ENCODE measurements at regions not wholly inside any gene's neighbourhood (a gene's known extent, or its start where the extent isn't known, plus 50 kb on each side); places are given as distances from the start of the nearest gene placed in this dataset.
"Not testable (repeated sequence)": the region's sequence is repeated elsewhere in the genome, so short reads cannot be mapped to it uniquely, and the experiment has no call there.

DNA sequence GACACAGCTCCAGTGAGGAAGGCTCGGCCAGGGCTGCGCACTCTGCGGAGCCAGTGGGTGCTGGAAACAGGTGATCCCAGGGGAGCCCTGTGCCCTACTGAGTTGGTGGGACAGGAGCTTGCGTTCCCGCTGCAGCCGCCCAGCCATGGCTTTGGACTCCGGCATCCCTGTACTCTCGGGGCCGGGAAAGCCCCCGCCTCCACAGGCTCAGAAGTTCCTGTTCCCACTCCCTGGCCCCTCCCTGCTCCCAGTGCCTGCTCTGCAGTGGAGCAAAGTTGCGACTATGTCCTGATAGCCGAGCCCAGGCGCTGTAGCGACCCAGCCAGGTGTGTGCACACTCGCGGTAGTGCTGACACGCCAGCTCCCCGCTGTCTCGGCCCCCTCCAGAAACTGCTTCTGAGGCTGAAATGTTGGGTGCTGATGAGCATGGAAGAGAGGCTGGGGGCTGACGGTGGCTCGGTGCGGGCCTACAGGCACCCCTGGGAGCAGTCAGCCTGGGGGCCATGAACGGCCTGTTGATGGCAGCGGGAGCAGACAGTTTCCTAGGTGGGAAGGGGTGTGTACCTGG, 344.6 kb upstream of the MGAT4C start:
- Mint-ChIP-seq H3K36me3 (ENCODE audit: low read depth) (no peaks in the 10 kb centered on the region), H3K27me3 (no peaks in the 10 kb centered on the region), H3K9me3 (peaks cover 5% of the 10 kb centered on the region), H3K4me3 (no peak overlapping the region), H3K4me1 (no peaks in the 10 kb centered on the region), H3K27ac (no peak overlapping the region)
- DNase-seq, result no peak
- ChIA-PET CTCF (no interaction called here), POLR2A (no interaction called here)

DNA sequence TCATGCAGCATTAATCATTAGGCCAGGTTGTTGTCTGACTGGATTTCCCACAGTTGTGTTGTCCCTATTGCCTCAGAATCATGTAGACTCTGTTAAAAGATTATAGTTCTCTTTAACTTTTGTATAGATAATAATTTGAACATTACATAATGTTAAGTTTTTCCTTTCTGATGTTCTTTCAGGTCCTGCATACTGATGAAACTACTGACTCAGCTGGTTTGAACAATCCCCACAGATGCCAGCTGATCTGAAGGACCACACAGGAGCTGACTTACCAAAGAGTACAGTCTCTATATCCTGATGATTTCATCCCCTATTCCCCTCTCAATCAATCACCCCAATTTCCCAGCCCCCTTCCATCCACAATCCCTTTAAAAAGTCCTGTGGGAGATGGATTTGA, 341.2 kb upstream of the MGAT4C start:
- CTCF ChIA-PET, result no interaction called here
- no peak overlapping the region for H3K4me3 Mint-ChIP-seq
- no peaks in the 10 kb centered on the region for H3K27me3 Mint-ChIP-seq
- no peaks in the 10 kb centered on the region for H3K4me1 Mint-ChIP-seq
- H3K36me3 Mint-ChIP-seq (ENCODE audit: low read depth), result no peaks in the 10 kb centered on the region
- H3K9me3 Mint-ChIP-seq, result peaks cover 5% of the 10 kb centered on the region
- POLR2A ChIA-PET, result no interaction called here
- no peak for DNase-seq
- no peak overlapping the region for H3K27ac Mint-ChIP-seq

DNA sequence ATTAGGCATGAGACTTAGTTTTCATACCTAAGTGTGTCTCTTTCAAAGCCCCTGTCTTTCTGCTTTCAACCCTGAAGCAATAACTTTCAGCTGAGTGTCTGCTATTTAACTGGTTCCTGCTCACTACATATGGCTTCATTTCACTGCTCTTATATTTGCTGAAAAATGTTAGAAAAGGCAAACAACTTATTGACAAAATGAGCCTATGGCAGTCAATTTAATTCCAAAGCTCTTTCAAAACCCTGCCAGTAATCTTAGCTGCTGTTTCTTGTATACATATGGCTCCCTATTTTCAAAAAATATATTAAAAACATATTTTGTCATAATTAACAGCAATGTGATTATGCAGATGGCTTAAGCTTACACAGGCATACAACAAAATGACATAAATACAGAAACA, 334.1 kb upstream of the MGAT4C start:
- Mint-ChIP-seq H3K4me3 (no peak overlapping the region), H3K27me3 (no peaks in the 10 kb centered on the region), H3K36me3 (ENCODE audit: low read depth) (no peaks in the 10 kb centered on the region), H3K4me1 (no peaks in the 10 kb centered on the region), H3K27ac (no peak overlapping the region), H3K9me3 (no peaks in the 10 kb centered on the region)
- ChIA-PET POLR2A (no interaction called here), CTCF (no interaction called here)
- DNase-seq, result no peak

DNA sequence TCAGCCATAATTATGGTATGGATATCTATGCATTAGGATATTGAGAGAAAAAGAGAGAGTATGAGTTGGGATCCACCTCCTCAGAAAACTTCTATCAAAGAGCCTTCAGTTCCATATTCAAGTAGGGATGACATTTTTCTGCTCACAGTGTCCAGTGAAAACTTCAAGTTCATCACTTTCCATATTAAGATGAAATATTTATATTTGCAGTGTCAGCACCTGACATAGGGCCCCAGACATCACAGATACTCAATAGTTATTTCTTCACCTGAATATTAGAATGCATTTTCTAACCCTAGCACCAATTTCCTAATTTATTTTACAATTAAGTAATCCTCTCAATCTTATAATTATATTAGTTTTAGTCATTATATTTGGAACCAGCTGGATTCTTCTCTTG, 318.0 kb upstream of the MGAT4C start:
- peaks cover 6% of the 10 kb centered on the region for H3K9me3 Mint-ChIP-seq
- H3K36me3 Mint-ChIP-seq (ENCODE audit: low read depth), result no peaks in the 10 kb centered on the region
- H3K27ac Mint-ChIP-seq, result no peak overlapping the region
- no peak overlapping the region for H3K4me3 Mint-ChIP-seq
- no peak for DNase-seq
- H3K27me3 Mint-ChIP-seq, result no peaks in the 10 kb centered on the region
- no peaks in the 10 kb centered on the region for H3K4me1 Mint-ChIP-seq
- ChIA-PET POLR2A (no interaction called here), CTCF (no interaction called here)

DNA sequence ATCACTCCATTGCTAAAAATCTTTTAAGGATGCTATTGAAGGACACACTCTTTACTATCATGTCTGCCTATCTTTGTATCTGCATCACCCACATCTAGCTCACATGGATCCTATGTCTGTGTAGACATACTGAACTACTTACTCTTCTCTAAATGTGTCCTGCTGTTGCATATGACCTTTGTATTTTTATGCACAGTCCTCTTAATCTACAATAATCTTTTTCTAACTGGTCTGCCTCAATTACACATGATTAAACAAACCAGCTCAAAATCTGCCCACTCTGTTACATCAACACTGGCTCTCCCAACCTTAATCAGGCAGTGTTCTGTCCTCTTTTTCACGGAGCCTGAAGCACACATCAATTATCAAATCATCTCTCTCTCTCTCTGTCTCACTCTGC, 316.3 kb upstream of the MGAT4C start:
- Mint-ChIP-seq H3K4me1 (no peaks in the 10 kb centered on the region), H3K27me3 (no peaks in the 10 kb centered on the region), H3K4me3 (no peak overlapping the region), H3K27ac (no peak overlapping the region), H3K9me3 (peaks cover 6% of the 10 kb centered on the region), H3K36me3 (ENCODE audit: low read depth) (no peaks in the 10 kb centered on the region)
- DNase-seq, result no peak
- CTCF ChIA-PET, result no interaction called here
- POLR2A ChIA-PET, result no interaction called here

DNA sequence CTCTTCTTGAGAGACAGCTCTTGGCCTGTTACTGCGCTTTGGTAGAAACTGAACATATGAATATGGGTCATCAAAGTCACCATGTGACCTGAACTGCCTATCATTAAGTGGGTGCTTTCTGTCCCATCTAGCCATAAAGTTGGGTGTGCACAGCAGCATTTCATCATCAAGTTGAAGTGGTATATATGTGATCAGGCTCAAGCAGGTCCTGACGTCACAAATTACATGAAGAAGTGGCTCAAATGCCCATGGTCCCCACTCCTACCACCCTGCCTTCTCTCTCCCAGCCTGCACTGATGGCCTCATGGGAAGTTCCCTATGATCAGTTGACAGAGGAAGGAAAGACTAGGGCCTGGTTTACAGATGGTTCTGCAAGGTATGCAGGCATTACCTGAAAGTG, 308.8 kb upstream of the MGAT4C start:
- Mint-ChIP-seq H3K4me1 (no peaks in the 10 kb centered on the region), H3K4me3 (no peak overlapping the region), H3K27me3 (no peaks in the 10 kb centered on the region), H3K9me3 (peaks cover 7% of the 10 kb centered on the region), H3K27ac (no peak overlapping the region), H3K36me3 (ENCODE audit: low read depth) (no peaks in the 10 kb centered on the region)
- ChIA-PET CTCF (no interaction called here), POLR2A (no interaction called here)
- DNase-seq, result no peak

DNA sequence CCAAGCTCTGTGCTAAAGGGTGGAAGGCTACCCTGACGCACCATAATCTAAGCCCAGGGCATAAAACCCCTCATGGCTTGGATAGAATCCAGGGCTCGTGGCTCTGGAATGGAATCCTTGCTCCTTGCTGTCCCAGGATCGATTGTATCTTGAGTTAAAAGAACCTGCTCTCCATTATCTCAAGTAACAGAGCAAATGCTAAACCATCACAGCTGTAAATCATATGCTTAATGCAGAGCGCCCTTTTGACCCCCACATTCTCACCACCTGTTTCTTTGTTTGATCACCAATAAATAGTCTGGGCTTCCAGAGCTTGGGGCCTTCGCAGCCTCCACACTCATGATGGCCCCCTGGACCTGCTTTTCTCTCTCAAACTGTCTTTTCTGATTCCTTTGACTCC, 299.3 kb upstream of the MGAT4C start:
- not testable (repeated sequence) for H3K4me1 Mint-ChIP-seq

DNA sequence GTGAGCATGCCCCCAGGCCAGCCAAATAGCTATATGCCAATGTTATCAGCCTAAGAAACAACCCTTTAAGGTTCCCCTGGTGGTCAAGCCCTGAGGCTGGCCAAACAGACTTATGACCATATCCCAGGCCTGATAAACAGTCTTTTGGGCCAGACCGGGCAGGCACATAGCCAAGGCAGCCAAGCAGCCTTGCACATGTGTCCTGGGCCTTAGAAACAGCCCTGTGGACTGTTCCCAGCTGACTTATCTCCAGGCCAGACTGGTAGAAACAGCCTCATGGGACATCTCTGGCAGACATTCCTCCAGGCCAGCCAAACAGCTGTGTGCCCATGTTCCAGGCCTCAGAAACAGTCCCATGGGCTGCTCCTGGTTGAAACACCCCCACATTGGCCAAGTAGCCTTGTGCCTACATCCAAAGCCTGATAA, 295.0 kb upstream of the MGAT4C start:
- H3K9me3 Mint-ChIP-seq, result no peaks in the 10 kb centered on the region
- no peak overlapping the region for H3K4me3 Mint-ChIP-seq
- no peaks in the 10 kb centered on the region for H3K36me3 Mint-ChIP-seq (ENCODE audit: low read depth)
- no peaks in the 10 kb centered on the region for H3K27me3 Mint-ChIP-seq
- ChIA-PET POLR2A (no interaction called here), CTCF (no interaction called here)
- no peaks in the 10 kb centered on the region for H3K4me1 Mint-ChIP-seq
- no peak for DNase-seq
- no peak overlapping the region for H3K27ac Mint-ChIP-seq

More for the DNA sequence above, 299.3 kb upstream of the MGAT4C start:
- CTCF ChIA-PET; H3K4me3 Mint-ChIP-seq; DNase-seq; H3K27me3 Mint-ChIP-seq; POLR2A ChIA-PET; H3K36me3 Mint-ChIP-seq (ENCODE audit: low read depth); H3K27ac Mint-ChIP-seq: not testable (repeated sequence)
- peaks cover 12% of the 10 kb centered on the region for H3K9me3 Mint-ChIP-seq

DNA sequence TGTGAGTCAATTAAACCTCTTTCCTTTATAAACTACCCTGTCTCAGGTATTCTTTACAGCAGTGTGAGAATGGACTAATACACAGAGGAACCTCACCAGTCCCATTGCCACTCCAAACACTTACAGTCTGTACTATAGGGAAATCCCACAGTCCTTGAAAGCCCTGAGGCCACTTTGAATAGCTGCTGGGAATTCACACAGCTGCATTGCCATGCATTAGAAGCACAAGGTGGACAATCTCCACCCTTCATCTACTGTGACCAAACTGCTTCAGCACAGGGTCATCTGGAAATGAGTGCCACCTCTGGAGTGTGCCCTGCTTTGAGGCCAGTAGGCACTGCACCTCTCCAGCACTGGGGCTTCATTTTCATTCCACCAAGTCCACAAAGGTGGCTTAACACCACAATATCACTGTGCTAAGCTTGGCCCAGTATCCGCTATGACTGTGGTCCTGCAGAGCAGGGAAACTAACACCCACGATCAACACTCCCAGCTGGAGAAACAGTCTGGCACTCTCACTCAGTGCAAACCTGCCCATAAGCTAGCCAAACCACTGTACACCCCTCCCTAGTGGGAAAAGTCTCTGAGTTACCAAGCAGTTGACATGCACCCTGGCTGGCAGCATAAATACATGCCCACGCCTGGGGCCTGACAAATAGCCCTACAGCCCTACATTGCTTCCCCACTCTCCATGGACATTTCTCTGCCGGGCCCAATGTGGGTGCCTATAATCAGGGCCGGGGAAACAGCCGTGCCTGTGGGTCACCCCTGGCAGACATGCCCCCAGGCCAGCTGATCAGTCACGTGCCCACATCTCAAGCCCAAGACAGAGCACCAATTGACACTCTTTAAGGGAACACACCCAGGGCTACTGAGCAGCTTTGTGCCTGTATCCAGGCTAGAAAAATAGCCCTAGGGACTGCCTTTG, 294.3 kb upstream of the MGAT4C start:
- H3K4me3 Mint-ChIP-seq, result no peak overlapping the region
- H3K36me3 Mint-ChIP-seq (ENCODE audit: low read depth), result no peaks in the 10 kb centered on the region
- POLR2A ChIA-PET, result no interaction called here
- H3K27ac Mint-ChIP-seq, result no peak overlapping the region
- no peaks in the 10 kb centered on the region for H3K9me3 Mint-ChIP-seq
- H3K4me1 Mint-ChIP-seq, result no peaks in the 10 kb centered on the region
- CTCF ChIA-PET, result no interaction called here
- DNase-seq, result no peak
- no peaks in the 10 kb centered on the region for H3K27me3 Mint-ChIP-seq

DNA sequence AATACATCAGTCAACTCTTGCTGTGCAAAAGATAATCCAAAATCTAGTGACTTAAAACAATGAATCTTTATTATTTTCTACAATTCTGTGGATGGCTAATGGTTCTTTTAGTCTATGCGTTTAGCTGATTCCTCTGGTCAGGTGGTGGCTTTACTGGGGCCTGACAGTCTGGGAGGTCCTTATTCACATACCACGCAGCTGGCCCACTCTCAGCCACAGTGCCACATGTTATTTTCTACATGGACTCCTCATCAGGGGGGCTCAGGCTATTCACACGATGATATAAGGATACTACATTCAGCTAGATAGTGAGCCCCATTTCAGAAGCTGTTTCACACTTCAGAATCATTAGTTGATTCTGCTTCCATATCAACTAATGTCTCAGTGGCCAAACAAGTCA, 287.5 kb upstream of the MGAT4C start:
- Mint-ChIP-seq H3K27me3 (no peaks in the 10 kb centered on the region), H3K4me1 (no peaks in the 10 kb centered on the region), H3K27ac (no peak overlapping the region), H3K36me3 (ENCODE audit: low read depth) (no peaks in the 10 kb centered on the region), H3K9me3 (no peaks in the 10 kb centered on the region), H3K4me3 (no peak overlapping the region)
- ChIA-PET CTCF (no interaction called here), POLR2A (no interaction called here)
- DNase-seq, result no peak

DNA sequence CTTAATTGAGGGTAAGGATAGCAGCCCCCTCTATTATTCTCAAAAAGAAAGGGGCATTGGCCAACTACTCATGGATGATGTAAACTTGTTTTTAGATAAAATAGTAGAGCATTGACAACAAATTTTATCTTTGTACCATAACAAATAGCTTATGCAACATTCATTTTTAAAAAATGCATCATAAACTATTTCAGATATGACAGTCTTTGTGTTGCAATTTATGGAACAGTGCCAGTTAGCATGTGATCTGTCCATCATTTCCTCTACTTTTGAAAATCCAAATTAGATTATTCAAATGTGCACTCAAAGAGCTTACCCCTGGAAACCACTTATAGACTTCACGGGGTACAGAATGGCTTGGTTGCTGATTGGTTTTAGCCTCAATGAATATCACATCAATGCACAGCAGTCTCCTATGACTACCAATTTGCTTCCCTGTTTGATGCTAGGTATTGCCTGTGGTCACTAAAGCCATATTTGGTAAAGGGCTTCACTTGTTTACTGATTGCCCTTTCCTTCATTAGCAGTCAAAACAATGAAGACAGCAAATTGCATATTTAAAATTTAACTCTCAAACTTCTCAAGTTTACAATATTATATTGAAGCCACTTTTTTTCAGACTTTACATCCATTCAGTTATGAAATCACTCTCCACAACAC, 274.9 kb upstream of the MGAT4C start:
- no peaks in the 10 kb centered on the region for H3K27me3 Mint-ChIP-seq
- no peak for DNase-seq
- peaks cover 5% of the 10 kb centered on the region for H3K9me3 Mint-ChIP-seq
- H3K27ac Mint-ChIP-seq, result no peak overlapping the region
- ChIA-PET CTCF (no interaction called here), POLR2A (no interaction called here)
- no peaks in the 10 kb centered on the region for H3K4me1 Mint-ChIP-seq
- no peaks in the 10 kb centered on the region for H3K36me3 Mint-ChIP-seq (ENCODE audit: low read depth)
- H3K4me3 Mint-ChIP-seq, result no peak overlapping the region

DNA sequence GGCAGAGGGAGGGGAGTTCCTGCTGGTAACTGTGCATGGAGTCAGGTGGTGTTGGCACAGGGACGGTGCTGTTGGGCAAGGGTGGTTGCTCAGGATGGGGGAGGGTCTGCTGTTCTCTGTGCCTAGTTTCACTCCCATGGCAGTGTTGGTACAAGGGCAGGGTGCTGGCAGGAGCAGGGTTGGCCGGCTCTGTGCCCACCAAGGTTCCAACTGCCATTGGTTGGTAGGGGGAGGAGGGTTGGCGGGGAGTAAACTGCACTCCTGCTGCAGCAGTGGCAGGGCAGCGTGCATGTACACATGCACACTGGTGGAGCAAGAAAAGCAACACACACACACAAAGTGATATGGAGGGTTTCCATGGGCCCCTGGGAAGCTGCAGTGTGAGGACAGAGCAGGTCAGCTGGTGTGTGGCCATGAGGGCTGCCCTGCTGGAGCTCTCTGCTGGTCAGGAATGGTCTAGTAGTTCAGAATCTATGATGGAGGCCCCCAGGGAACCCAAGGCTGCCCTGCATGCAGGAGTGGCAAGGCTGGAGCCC, 269.9 kb upstream of the MGAT4C start:
- no peak overlapping the region for H3K27ac Mint-ChIP-seq
- H3K4me1 Mint-ChIP-seq, result no peaks in the 10 kb centered on the region
- no peak overlapping the region for H3K4me3 Mint-ChIP-seq
- H3K9me3 Mint-ChIP-seq, result peaks cover 29% of the 10 kb centered on the region
- peaks cover 3% of the 10 kb centered on the region for H3K36me3 Mint-ChIP-seq (ENCODE audit: low read depth)
- H3K27me3 Mint-ChIP-seq, result no peaks in the 10 kb centered on the region
- ChIA-PET POLR2A (no interaction called here), CTCF (no interaction called here)
- no peak for DNase-seq

DNA sequence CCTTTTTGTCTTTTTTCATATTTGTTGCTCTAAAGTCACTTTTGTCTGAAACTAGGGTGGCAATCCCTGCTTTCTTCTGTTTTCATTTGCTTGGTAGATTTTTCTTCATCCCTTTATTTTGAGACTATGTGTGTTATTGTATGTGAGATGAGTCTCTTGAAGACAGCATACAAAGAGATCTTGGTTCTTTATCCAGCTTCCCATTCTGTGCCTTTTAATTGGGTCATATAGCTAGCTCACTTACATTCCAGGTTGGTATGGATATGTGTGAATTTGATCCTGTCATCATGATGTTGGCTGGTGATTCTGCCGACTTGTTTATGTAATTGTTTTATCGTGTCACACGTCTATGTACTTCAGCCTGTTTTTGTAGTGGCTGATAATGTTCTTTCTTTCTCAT, 267.7 kb upstream of the MGAT4C start:
- Mint-ChIP-seq H3K27me3 (no peaks in the 10 kb centered on the region), H3K9me3 (peaks cover 29% of the 10 kb centered on the region), H3K27ac (no peak overlapping the region), H3K4me1 (no peaks in the 10 kb centered on the region), H3K4me3 (no peak overlapping the region), H3K36me3 (ENCODE audit: low read depth) (peaks cover 3% of the 10 kb centered on the region)
- no peak for DNase-seq
- CTCF ChIA-PET, result no interaction called here
- POLR2A ChIA-PET, result no interaction called here

DNA sequence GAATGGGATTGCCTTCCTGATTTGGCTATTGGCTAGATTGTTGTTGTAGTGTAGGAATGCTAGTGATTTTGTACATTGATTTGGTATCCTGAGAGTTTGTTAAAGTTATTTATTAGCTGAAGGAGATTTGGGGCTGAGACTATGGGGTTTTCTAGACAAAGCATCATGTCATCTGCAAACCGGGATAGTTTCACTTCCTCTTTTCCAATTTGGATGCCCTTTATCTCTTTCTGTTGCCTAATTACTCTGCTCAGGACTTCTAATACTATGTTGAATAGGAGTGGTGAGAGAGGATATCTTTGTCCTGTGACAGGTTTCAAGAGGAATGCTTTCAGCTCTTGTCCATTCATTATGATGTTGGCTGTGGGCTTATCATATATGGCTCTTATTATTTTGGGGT, 265.7 kb upstream of the MGAT4C start:
- DNase-seq, result no peak
- Mint-ChIP-seq H3K27me3 (no peaks in the 10 kb centered on the region), H3K36me3 (ENCODE audit: low read depth) (peaks cover 3% of the 10 kb centered on the region), H3K9me3 (peaks cover 25% of the 10 kb centered on the region), H3K4me1 (no peaks in the 10 kb centered on the region), H3K27ac (no peak overlapping the region), H3K4me3 (no peak overlapping the region)
- ChIA-PET POLR2A (no interaction called here), CTCF (no interaction called here)

Measured in activated CD4-positive, alpha-beta memory T cell treated with anti-CD3 and anti-CD28 coated beads, Interleukin-2, amount 10 ng/mL, durations not matched to agents 7 days and 5 days (primary cell).